Tibial nerve (tissue), 3 donors: ENCODE measurements at regions not wholly inside any gene's neighbourhood (a gene's known extent, or its start where the extent isn't known, plus 50 kb on each side); places are given as distances from the start of the nearest gene placed in this dataset.

Source experiments
- POLR2A ChIP-seq, 2 donors: fragments of 450-650 bp; IDR thresholded peaks; one replicate each; pipeline ENCODE4 v1.6.1; 2017; ENCODE audit warnings: antibody characterized with exemption in 2 of 2, mild to moderate bottlenecking in 2 of 2, moderate library complexity in 2 of 2
- TF ChIP-seq, protein P1 (sequence below), 5 experiments: fragments of 200-600 bp in 3 of 5; fragments of 450-650 bp in 2 of 5; sonication (generic) in 3 of 5; IDR thresholded peaks; one replicate each; pipeline ENCODE4 v1.5.1; 2016 to 2019; ENCODE audit warnings: antibody characterized with exemption in 5 of 5, mild to moderate bottlenecking in 3 of 5, moderate library complexity in 2 of 5

DNA sequence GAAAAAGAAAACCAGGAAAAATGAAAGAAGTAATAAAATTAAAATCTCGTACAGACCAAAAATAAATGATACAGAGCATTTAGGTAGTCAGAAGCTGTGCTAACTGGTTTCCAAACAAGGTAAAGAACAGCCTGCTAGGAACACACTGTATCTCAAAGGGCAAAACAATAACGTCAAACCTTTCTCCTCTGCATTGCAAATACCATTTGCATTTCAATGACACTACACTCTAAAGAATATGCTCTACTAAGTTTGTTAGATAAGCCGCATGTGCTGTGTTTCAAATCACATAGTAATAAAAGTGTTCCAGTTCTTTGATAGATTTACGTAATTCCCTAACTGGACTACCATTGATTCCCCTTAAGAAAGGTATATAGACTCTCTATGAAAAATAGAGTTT, 648.8 kb downstream of the PLA2G4A start:
- TF ChIP-seq, protein P1, sequence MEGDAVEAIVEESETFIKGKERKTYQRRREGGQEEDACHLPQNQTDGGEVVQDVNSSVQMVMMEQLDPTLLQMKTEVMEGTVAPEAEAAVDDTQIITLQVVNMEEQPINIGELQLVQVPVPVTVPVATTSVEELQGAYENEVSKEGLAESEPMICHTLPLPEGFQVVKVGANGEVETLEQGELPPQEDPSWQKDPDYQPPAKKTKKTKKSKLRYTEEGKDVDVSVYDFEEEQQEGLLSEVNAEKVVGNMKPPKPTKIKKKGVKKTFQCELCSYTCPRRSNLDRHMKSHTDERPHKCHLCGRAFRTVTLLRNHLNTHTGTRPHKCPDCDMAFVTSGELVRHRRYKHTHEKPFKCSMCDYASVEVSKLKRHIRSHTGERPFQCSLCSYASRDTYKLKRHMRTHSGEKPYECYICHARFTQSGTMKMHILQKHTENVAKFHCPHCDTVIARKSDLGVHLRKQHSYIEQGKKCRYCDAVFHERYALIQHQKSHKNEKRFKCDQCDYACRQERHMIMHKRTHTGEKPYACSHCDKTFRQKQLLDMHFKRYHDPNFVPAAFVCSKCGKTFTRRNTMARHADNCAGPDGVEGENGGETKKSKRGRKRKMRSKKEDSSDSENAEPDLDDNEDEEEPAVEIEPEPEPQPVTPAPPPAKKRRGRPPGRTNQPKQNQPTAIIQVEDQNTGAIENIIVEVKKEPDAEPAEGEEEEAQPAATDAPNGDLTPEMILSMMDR (IDR thresholded peaks at IDR 0.05), result no peak
- no peak for TF ChIP-seq POLR2A (IDR thresholded peaks at IDR 0.05)
